ENCODE measurements at regions not wholly inside any gene's neighbourhood (a gene's known extent, or its start where the extent isn't known, plus 50 kb on each side); places are given as distances from the start of the nearest gene placed in this dataset.

DNA sequence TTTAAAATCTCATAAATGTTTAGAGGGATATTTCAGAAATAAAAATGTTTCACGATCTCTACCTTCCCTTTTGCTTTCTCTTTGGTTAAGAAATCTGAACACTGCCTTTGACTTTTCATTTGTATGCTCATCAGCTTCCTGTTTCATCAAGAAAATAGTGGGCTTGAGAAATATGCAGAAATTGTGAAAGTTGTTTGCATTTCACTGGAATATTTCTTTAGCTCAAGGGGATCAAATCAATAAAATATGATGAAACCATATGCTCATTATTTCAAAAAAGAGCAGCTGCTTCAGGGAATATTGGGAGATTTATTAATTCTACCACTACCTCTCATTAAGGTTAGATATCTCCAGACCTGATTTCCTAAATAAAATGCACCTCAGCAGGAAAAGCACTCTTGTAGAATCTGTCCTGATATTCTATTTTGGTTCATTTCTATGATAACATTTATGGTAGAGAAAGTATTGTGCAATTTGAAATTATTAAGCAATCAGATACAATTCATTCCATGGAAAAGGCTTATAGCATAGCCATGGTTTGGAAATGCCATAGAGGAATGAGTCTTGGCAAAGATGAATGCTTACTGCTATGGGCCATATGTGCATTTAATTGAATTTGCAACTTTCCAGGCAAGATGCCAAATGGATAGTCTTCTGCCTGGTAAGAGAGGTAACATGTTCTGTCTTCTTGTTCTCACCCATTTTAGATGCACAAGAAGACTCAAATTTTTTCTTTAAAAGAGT lies 212.6 kb upstream of the SLC16A7 start:
- Histone ChIP-seq H4K12ac (ENCODE audit: low read depth, low read length) (no peak overlapping the region), H2AFZ (ENCODE audit: insufficient read depth, low read length, poor library complexity) (no peak overlapping the region), H3K27ac (ENCODE audit: low read depth, low read length) (no peak overlapping the region), H2BK5ac (ENCODE audit: low read depth, low read length, poor library complexity) (no peak overlapping the region), H3K79me1 (ENCODE audit: low read length) (no peaks in the 10 kb centered on the region), H3K9ac (ENCODE audit: low read length) (no peak overlapping the region), H2AK5ac (ENCODE audit: low read length) (no peak overlapping the region), H3K4me2 (ENCODE audit: low read length) (no peak overlapping the region), H3K4me3 (ENCODE audit: low read depth, low read length) (no peak overlapping the region), H3K79me2 (ENCODE audit: control insufficient read depth, insufficient read depth, low read length, poor library complexity) (no peaks in the 10 kb centered on the region), H3K14ac (ENCODE audit: low read length) (no peak overlapping the region), H4K8ac (ENCODE audit: low read depth, low read length) (no peak overlapping the region), H3K4ac (ENCODE audit: low read depth, low read length) (no peak overlapping the region), H3K36me3 (ENCODE audit: control insufficient read depth in 1 of 2, insufficient read depth in 2 of 2, low read length in 2 of 2) (no peaks in the 10 kb centered on the region), H3K27me3 (ENCODE audit: insufficient read depth, low read length) (no peaks in the 10 kb centered on the region), H3K23ac (ENCODE audit: low read length) (no peak overlapping the region), H2BK120ac (ENCODE audit: insufficient read depth, low read length, poor library complexity) (no peak overlapping the region), H3K4me1 (ENCODE audit: control insufficient read depth in 1 of 2, insufficient read depth in 2 of 2, low read length in 2 of 2) (no peaks in the 10 kb centered on the region), H4K91ac (ENCODE audit: low read depth, low read length) (no peak overlapping the region), H3K18ac (ENCODE audit: low read length) (no peak overlapping the region), H3K9me3 (ENCODE audit: insufficient read depth, low read depth, low read length) (no peaks in the 10 kb centered on the region), H2BK12ac (ENCODE audit: low read length) (no peak overlapping the region)
- DNase-seq = no peak
- WGBS (ENCODE audit: extremely low coverage, insufficient coverage, insufficient read length) = no CpG with 5 or more reads among the region's 1 CpG

DNA sequence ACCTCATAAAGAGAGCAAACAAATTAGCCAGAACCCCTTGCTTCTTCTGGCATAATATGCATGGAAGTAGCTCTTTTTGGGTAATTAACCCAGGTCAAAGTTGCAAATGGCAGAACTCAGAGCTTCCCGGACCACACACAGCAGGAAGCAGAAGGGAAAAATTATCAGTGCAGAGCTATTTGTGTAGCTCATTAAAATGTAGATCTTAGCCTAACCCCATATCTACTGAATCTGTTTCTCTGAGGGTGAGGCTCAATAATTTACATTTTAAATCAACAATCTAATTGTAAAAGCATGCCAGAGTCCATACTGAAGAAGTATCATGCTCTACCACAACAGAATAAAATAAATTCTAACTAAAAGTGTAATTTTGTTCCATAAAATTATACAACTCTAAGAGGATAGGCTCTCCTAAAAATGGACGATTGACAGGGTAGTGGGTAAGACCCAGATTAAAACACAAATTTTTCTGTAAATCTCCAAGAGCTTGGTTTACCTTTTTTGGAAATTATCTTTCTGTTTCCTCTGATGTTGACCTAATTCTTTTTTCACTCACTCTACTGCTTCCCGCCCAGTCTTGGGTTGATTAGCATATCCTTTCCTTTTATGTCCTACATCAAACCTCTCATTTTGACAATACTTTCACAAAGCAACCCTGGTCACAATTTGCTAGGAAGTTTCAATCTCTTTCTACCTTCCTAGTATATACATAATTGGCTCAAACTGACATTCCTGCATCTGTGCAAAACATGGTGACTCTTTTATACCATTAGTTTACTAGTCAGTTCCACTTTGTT lies 213.3 kb upstream of the SLC16A7 start:
- H3K79me2 ChIP-seq (ENCODE audit: control insufficient read depth, insufficient read depth, low read length, poor library complexity) = no peaks in the 10 kb centered on the region
- H2AFZ ChIP-seq (ENCODE audit: insufficient read depth, low read length, poor library complexity) = no peak overlapping the region
- H2BK5ac ChIP-seq (ENCODE audit: low read depth, low read length, poor library complexity) = no peak overlapping the region
- no peak overlapping the region for H3K27ac ChIP-seq (ENCODE audit: low read depth, low read length)
- no CpG with 5 or more reads among the region's 3 CpGs for WGBS (ENCODE audit: extremely low coverage, insufficient coverage, insufficient read length)
- H3K14ac ChIP-seq (ENCODE audit: low read length) = no peak overlapping the region
- H3K79me1 ChIP-seq (ENCODE audit: low read length) = no peaks in the 10 kb centered on the region
- H2AK5ac ChIP-seq (ENCODE audit: low read length) = no peak overlapping the region
- H3K4ac ChIP-seq (ENCODE audit: low read depth, low read length) = no peak overlapping the region
- no peaks in the 10 kb centered on the region for H3K9me3 ChIP-seq (ENCODE audit: insufficient read depth, low read depth, low read length)
- no peak overlapping the region for H4K91ac ChIP-seq (ENCODE audit: low read depth, low read length)
- no peaks in the 10 kb centered on the region for H3K36me3 ChIP-seq (ENCODE audit: control insufficient read depth in 1 of 2, insufficient read depth in 2 of 2, low read length in 2 of 2)
- no peak overlapping the region for H3K4me2 ChIP-seq (ENCODE audit: low read length)
- H3K4me3 ChIP-seq (ENCODE audit: low read depth, low read length) = no peak overlapping the region
- H3K27me3 ChIP-seq (ENCODE audit: insufficient read depth, low read length) = no peaks in the 10 kb centered on the region
- H3K23ac ChIP-seq (ENCODE audit: low read length) = no peak overlapping the region
- H2BK120ac ChIP-seq (ENCODE audit: insufficient read depth, low read length, poor library complexity) = no peak overlapping the region
- H3K18ac ChIP-seq (ENCODE audit: low read length) = no peak overlapping the region
- H4K12ac ChIP-seq (ENCODE audit: low read depth, low read length) = no peak overlapping the region
- DNase-seq = no peak
- no peak overlapping the region for H3K9ac ChIP-seq (ENCODE audit: low read length)
- H3K4me1 ChIP-seq (ENCODE audit: control insufficient read depth in 1 of 2, insufficient read depth in 2 of 2, low read length in 2 of 2) = no peaks in the 10 kb centered on the region
- H4K8ac ChIP-seq (ENCODE audit: low read depth, low read length) = no peak overlapping the region
- no peak overlapping the region for H2BK12ac ChIP-seq (ENCODE audit: low read length)

DNA sequence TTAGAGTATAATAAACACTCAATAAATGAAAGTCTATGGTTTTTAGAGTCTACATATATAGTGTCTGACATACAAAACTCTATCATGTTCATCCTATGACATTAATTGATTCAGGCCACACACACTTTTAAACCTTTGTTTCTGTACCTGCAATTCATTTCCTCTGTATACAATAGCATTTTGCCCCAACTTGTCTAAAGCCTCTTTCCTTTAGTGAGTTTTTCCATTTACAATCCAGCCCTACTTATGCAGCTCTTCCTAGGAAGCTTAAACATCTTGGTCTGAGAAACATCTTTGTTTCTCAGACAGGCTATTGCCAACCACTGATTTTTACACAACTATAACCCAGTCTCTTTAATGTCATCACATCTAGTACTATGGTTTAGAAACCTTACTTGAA lies 214.7 kb upstream of the SLC16A7 start:
- no peak overlapping the region for H3K4me3 ChIP-seq (ENCODE audit: low read depth, low read length)
- no peaks in the 10 kb centered on the region for H3K79me1 ChIP-seq (ENCODE audit: low read length)
- no peaks in the 10 kb centered on the region for H3K36me3 ChIP-seq (ENCODE audit: control insufficient read depth in 1 of 2, insufficient read depth in 2 of 2, low read length in 2 of 2)
- H3K4ac ChIP-seq (ENCODE audit: low read depth, low read length) = no peak overlapping the region
- no peak overlapping the region for H2BK5ac ChIP-seq (ENCODE audit: low read depth, low read length, poor library complexity)
- H3K9ac ChIP-seq (ENCODE audit: low read length) = no peak overlapping the region
- H3K27ac ChIP-seq (ENCODE audit: low read depth, low read length) = no peak overlapping the region
- no peak overlapping the region for H2BK12ac ChIP-seq (ENCODE audit: low read length)
- no peaks in the 10 kb centered on the region for H3K4me1 ChIP-seq (ENCODE audit: control insufficient read depth in 1 of 2, insufficient read depth in 2 of 2, low read length in 2 of 2)
- no peaks in the 10 kb centered on the region for H3K9me3 ChIP-seq (ENCODE audit: insufficient read depth, low read depth, low read length)
- DNase-seq = no peak
- no peak overlapping the region for H3K14ac ChIP-seq (ENCODE audit: low read length)
- no peak overlapping the region for H3K4me2 ChIP-seq (ENCODE audit: low read length)
- no peaks in the 10 kb centered on the region for H3K27me3 ChIP-seq (ENCODE audit: insufficient read depth, low read length)
- H2BK120ac ChIP-seq (ENCODE audit: insufficient read depth, low read length, poor library complexity) = no peak overlapping the region
- no peaks in the 10 kb centered on the region for H3K79me2 ChIP-seq (ENCODE audit: control insufficient read depth, insufficient read depth, low read length, poor library complexity)
- no peak overlapping the region for H4K91ac ChIP-seq (ENCODE audit: low read depth, low read length)
- H2AK5ac ChIP-seq (ENCODE audit: low read length) = no peak overlapping the region
- no peak overlapping the region for H4K8ac ChIP-seq (ENCODE audit: low read depth, low read length)
- no peak overlapping the region for H4K12ac ChIP-seq (ENCODE audit: low read depth, low read length)
- no peak overlapping the region for H3K23ac ChIP-seq (ENCODE audit: low read length)
- H3K18ac ChIP-seq (ENCODE audit: low read length) = no peak overlapping the region
- H2AFZ ChIP-seq (ENCODE audit: insufficient read depth, low read length, poor library complexity) = no peak overlapping the region

DNA sequence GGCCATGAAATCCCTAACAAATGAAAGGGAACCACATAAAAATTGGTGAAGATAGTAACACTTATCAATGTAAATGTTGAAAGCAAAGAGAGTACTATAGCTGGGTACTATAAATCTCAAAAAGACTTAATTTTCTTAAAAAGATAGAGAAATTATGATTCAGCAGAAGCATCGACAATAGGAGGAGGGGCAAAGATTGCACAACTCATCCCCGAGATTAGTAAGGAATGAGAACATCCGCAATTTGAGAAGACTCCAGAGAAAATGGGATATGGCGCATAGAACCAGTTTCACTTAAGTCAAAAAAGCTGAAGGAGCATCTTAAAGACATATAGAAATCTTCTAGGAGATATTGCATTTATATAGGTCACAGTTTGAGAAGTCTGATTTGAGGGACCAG lies 220.2 kb upstream of the SLC16A7 start:
- no peaks in the 10 kb centered on the region for H3K79me1 ChIP-seq (ENCODE audit: low read length)
- H3K14ac ChIP-seq (ENCODE audit: low read length) = no peak overlapping the region
- no peak overlapping the region for H2BK5ac ChIP-seq (ENCODE audit: low read depth, low read length, poor library complexity)
- no peak overlapping the region for H2BK12ac ChIP-seq (ENCODE audit: low read length)
- no peak overlapping the region for H3K18ac ChIP-seq (ENCODE audit: low read length)
- no CpG with 5 or more reads among the region's 4 CpGs for WGBS (ENCODE audit: extremely low coverage, insufficient coverage, insufficient read length)
- no peak overlapping the region for H4K12ac ChIP-seq (ENCODE audit: low read depth, low read length)
- no peak overlapping the region for H3K23ac ChIP-seq (ENCODE audit: low read length)
- no peaks in the 10 kb centered on the region for H3K9me3 ChIP-seq (ENCODE audit: insufficient read depth, low read depth, low read length)
- no peak overlapping the region for H3K4me3 ChIP-seq (ENCODE audit: low read depth, low read length)
- H4K91ac ChIP-seq (ENCODE audit: low read depth, low read length) = no peak overlapping the region
- no peak overlapping the region for H3K27ac ChIP-seq (ENCODE audit: low read depth, low read length)
- DNase-seq = no peak
- H2BK120ac ChIP-seq (ENCODE audit: insufficient read depth, low read length, poor library complexity) = no peak overlapping the region
- no peak overlapping the region for H3K4me2 ChIP-seq (ENCODE audit: low read length)
- no peak overlapping the region for H3K9ac ChIP-seq (ENCODE audit: low read length)
- H2AK5ac ChIP-seq (ENCODE audit: low read length) = no peak overlapping the region
- H2AFZ ChIP-seq (ENCODE audit: insufficient read depth, low read length, poor library complexity) = no peak overlapping the region
- H3K36me3 ChIP-seq (ENCODE audit: control insufficient read depth in 1 of 2, insufficient read depth in 2 of 2, low read length in 2 of 2) = no peaks in the 10 kb centered on the region
- no peaks in the 10 kb centered on the region for H3K27me3 ChIP-seq (ENCODE audit: insufficient read depth, low read length)
- H4K8ac ChIP-seq (ENCODE audit: low read depth, low read length) = no peak overlapping the region
- no peak overlapping the region for H3K4ac ChIP-seq (ENCODE audit: low read depth, low read length)
- no peaks in the 10 kb centered on the region for H3K79me2 ChIP-seq (ENCODE audit: control insufficient read depth, insufficient read depth, low read length, poor library complexity)
- H3K4me1 ChIP-seq (ENCODE audit: control insufficient read depth in 1 of 2, insufficient read depth in 2 of 2, low read length in 2 of 2) = no peaks in the 10 kb centered on the region

Measured in trophoblast cell (in vitro differentiated cells and primary cell).